H54 (cell line): ENCODE measurements at regions not wholly inside any gene's neighbourhood (a gene's known extent, or its start where the extent isn't known, plus 50 kb on each side); places are given as distances from the start of the nearest gene placed in this dataset.
A peak's percentile ranks its signal among the peaks of the same experiment; 100 is the strongest.

Source experiments
- DNase-seq: peaks from one replicate; pipeline ENCODE4 v3.0.0; 2011; ENCODE audit warnings: low spot score, mixed read lengths; ENCODE audit not compliant: insufficient read length
- FAIRE-seq: peaks from 3 replicates; lab custom pipeline; 2011; peaks lifted over from hg19 to GRCh38; lab: Jason Lieb, UNC
- POLR2A ChIP-seq: IDR thresholded peaks from 2 replicates; pipeline ENCODE4 v1.6.1; 2011; ENCODE audit warnings: low read depth, mild to moderate bottlenecking, low read length

GRCh38 chr19:23855676-23856075 lies 59.0 kb upstream of the ZNF726 start:
- FAIRE-seq, result no peak
- TF ChIP-seq POLR2A, result no peak
- no peak for DNase-seq

- DNase-seq, result no peak
- FAIRE-seq, result no peak
- no peak for TF ChIP-seq POLR2A
Measured at GRCh38 chr19:23851966-23852365, 62.7 kb upstream of the ZNF726 start.

GRCh38 chr19:23832717-23833327 lies 74.1 kb upstream of the ZNF681 start:
- no peak for TF ChIP-seq POLR2A
- DNase-seq (no peak), FAIRE-seq (no peak)

GRCh38 chr19:23823952-23824389 lies 65.3 kb upstream of the ZNF681 start:
- FAIRE-seq, result no peak
- no peak for DNase-seq
- no peak for TF ChIP-seq POLR2A

GRCh38 chr19:23822735-23823134 lies 64.0 kb upstream of the ZNF681 start:
- no peak for TF ChIP-seq POLR2A
- no peak for DNase-seq
- FAIRE-seq, result no peak

GRCh38 chr19:23817519-23817918 lies 58.8 kb upstream of the ZNF681 start:
- no peak for TF ChIP-seq POLR2A
- FAIRE-seq (no peak), DNase-seq (peak; percentile 20)

GRCh38 chr19:23810496-23810895 lies 51.8 kb upstream of the ZNF681 start:
- FAIRE-seq (no peak), DNase-seq (no peak)
- no peak for TF ChIP-seq POLR2A
